Activated naive CD8-positive, alpha-beta T cell treated with anti-CD3 and anti-CD28 coated beads, Interleukin-2, amount 50 U/mL, for 24 hours (primary cell): ENCODE measurements at regions not wholly inside any gene's neighbourhood (a gene's known extent, or its start where the extent isn't known, plus 50 kb on each side); places are given as distances from the start of the nearest gene placed in this dataset.

Experiments used
- ATAC-seq: fragments of 150-1000 bp; cut with Tn5 transposase; one replicate; pipeline ENCODE4 v1.10.0; 2021
- DNase-seq: peaks from one replicate; pipeline ENCODE4 v3.0.0; 2021
- H3K27ac Mint-ChIP-seq: one replicate; pipeline ENCODE4 v1.8.0; 2021; ENCODE audit warnings: mild to moderate bottlenecking, mixed read lengths
- H3K27me3 Mint-ChIP-seq: one replicate; pipeline ENCODE4 v1.8.0; 2021; ENCODE audit warnings: mixed read lengths
- H3K36me3 Mint-ChIP-seq: one replicate; pipeline ENCODE4 v1.8.0; 2021; ENCODE audit warnings: low read depth, mixed read lengths
- H3K4me1 Mint-ChIP-seq: one replicate; pipeline ENCODE4 v1.8.0; 2021; ENCODE audit warnings: mixed read lengths
- H3K4me3 Mint-ChIP-seq: one replicate; pipeline ENCODE4 v1.8.0; 2021; ENCODE audit warnings: mild to moderate bottlenecking, moderate library complexity, mixed read lengths
- H3K9me3 Mint-ChIP-seq: one replicate; pipeline ENCODE4 v1.8.0; 2021; ENCODE audit warnings: mixed read lengths

DNA sequence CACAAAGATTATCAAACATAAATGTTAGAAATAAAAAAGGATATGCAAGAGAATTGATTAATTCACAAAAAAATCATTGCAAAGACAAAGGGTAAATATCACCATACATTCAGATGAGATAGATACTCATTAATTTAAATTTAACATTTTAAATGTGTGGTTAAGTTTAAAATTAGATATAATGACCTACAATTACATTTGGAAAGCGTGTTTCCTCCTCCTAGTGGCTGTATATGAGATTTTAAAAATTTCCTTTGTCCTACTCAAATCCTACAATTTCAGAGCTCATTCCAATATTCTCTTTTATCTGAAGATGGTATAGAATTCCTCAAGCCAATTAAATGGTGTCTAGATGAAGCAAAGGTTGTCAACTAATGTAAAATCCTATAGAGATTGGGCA is 169.2 kb upstream of the CDH8 start:
- H3K36me3 Mint-ChIP-seq = no peaks in the 10 kb centered on the region

DNA sequence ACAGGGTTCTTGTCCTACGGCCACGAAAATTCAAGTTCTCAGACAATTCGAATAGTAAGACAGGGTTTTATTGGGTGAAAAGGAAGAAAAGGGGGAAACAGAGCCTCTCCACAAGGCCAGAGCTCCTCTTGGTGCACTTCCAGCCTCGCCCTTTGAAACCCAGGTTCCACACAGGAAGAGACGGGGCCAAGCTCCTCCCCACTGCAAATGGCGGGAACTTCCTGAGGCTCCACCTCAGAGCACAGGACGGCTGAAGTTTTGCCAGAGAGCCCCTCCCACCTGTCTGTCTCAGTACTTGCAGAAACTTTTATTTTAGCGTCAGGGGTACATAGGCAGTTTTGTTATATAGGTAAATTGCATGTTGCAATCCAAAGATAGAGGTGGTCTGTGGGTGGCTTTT is 165.7 kb upstream of the CDH8 start:
- no peaks in the 10 kb centered on the region for H3K4me1 Mint-ChIP-seq

More for the DNA sequence above, 169.2 kb upstream of the CDH8 start:
- H3K9me3 Mint-ChIP-seq = peaks cover 9% of the 10 kb centered on the region
- no peak overlapping the region for H3K27ac Mint-ChIP-seq
- ATAC-seq = no peak
- H3K4me3 Mint-ChIP-seq = no peak overlapping the region
- H3K27me3 Mint-ChIP-seq = no peaks in the 10 kb centered on the region
- H3K4me1 Mint-ChIP-seq = no peaks in the 10 kb centered on the region
- no peak for DNase-seq

DNA sequence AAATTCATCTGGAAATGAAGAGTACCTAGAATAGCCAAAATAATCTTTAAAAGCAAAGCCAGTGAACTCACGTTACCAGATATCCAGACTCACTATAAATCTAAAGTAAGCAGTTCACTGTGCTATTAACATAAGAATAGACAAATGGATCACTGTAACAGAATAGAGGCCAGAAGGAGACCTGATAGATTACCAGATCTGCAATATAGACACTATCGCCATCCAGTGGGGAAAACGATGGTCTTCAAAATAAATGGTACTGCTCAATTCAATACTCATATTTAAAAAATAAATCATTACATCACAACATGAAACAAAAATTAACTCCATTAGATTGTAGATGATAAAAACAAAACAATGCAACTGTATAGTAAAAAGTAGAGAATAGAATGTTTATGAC is 158.6 kb upstream of the CDH8 start:
- Mint-ChIP-seq H3K9me3 (peaks cover 9% of the 10 kb centered on the region), H3K27ac (no peak overlapping the region), H3K36me3 (no peaks in the 10 kb centered on the region), H3K4me3 (no peak overlapping the region), H3K27me3 (no peaks in the 10 kb centered on the region), H3K4me1 (no peaks in the 10 kb centered on the region)
- DNase-seq = no peak
- ATAC-seq = no peak

More for the DNA sequence above, 165.7 kb upstream of the CDH8 start:
- ATAC-seq = no peak
- no peaks in the 10 kb centered on the region for H3K36me3 Mint-ChIP-seq
- H3K9me3 Mint-ChIP-seq = peaks cover 4% of the 10 kb centered on the region
- no peak overlapping the region for H3K4me3 Mint-ChIP-seq
- H3K27me3 Mint-ChIP-seq = no peaks in the 10 kb centered on the region
- DNase-seq = no peak
- H3K27ac Mint-ChIP-seq = no peak overlapping the region

DNA sequence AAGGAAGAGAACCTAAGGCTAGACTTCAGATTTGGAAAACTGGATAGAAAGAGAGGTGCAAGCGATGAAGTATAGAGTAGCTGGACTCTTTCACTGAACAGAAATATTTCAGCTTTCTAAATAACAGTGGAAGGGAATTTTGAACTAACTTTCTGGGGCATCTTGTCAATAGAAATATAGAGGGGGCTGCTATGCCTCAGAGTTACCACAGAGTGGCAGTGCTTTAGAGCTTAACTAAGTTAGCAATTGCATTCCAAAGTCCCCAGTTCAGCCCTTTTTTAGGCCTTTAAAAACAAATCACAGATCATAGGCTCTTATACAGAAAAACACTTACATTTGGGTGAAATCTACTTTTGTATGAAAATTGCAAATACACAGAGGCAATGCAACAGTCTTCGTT is 154.2 kb upstream of the CDH8 start:
- no peaks in the 10 kb centered on the region for H3K36me3 Mint-ChIP-seq

DNA sequence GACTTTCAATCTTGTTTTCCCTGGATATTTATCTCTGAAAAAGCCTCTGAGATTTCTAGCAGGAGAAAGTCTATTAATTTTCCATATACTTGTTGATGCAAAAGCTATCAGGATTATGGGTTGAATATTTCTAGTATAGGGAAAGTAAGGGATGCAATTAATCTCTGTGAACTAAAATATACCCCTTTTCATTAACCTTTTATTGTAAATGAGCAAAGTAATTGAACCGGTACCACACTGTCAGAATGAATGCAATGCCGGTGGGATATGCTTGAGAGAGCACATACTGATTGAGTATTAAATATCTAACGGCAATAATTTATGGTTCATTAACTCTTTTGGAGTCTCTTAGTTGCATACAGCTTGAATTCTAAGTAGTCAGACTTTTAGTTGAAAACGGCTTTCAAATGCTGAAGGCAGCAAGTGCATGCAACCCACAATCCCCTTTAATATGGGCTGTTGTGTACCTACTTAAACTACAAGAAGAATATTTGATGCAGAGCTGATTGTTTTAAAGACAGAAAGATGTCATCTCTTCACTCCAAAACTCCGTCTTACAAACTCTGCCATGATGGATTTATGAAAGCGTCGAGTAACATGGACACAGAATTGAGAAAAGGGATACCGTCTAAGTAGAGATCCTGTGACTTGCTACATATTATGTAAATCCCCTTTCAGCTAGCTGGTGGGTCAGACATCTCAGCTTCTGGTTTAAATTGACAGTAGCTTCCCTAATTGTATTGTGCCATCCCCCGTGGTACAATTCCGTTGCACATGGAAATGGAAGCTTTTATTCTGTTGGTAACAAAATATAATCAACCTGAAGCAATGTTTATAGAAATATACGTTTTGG is 141.3 kb upstream of the CDH8 start:
- H3K9me3 Mint-ChIP-seq = peaks cover 16% of the 10 kb centered on the region
- no peak for DNase-seq
- no peaks in the 10 kb centered on the region for H3K27me3 Mint-ChIP-seq

More for the DNA sequence above, 154.2 kb upstream of the CDH8 start:
- Mint-ChIP-seq H3K9me3 (peaks cover 17% of the 10 kb centered on the region), H3K27me3 (no peaks in the 10 kb centered on the region), H3K4me1 (no peaks in the 10 kb centered on the region), H3K4me3 (no peak overlapping the region), H3K27ac (no peak overlapping the region)
- DNase-seq = no peak
- ATAC-seq = no peak

DNA sequence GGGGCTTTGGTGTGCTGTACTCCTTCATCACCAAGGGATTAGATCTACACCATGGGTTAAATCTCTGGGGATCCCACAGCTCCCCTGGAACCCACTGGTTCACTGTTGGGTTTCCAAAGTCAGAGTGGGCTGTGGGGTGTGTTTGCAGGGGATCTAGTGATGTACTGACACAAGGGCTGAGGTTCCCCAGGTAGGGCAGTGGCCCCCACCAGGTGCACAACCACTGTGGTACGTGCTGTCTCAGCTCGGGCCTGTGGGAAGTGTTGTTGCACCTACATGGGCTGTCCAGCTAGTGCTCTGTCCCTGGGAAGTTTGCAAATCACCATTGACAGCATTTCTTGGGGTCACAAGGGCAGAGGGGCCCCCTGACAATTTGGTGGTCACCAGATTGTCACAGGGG is 134.4 kb upstream of the CDH8 start:
- Mint-ChIP-seq H3K27me3 (no peaks in the 10 kb centered on the region), H3K4me3 (no peak overlapping the region), H3K9me3 (peaks cover 40% of the 10 kb centered on the region), H3K4me1 (no peaks in the 10 kb centered on the region), H3K36me3 (no peaks in the 10 kb centered on the region), H3K27ac (no peak overlapping the region)
- DNase-seq = no peak
- ATAC-seq = no peak

More for the DNA sequence above, 141.3 kb upstream of the CDH8 start:
- H3K4me3 Mint-ChIP-seq = no peak overlapping the region
- H3K4me1 Mint-ChIP-seq = no peaks in the 10 kb centered on the region
- no peaks in the 10 kb centered on the region for H3K36me3 Mint-ChIP-seq
- no peak overlapping the region for H3K27ac Mint-ChIP-seq
- ATAC-seq = no peak

DNA sequence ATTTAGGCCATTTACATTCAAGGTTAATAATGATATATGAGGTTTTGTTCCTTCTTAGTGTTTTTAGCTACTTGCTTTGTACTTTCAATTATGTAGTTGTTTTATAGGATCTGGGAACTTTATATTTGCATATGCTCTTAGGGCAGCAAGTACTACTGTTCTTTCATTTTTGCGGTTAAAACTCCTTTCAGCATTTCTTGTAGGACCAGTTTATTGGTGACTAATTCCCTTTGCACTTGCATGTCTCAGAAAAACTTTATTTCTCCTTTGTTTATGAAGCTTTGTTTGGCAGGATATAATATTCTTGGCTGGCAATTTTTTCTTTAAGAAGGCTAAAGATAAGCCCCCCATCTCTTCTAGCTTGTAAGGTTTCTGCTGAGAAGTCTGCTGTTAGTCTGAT is 131.3 kb upstream of the CDH8 start:
- DNase-seq (no peak), ATAC-seq (no peak)
- H3K27ac Mint-ChIP-seq = no peak overlapping the region
- no peaks in the 10 kb centered on the region for H3K4me1 Mint-ChIP-seq
- H3K36me3 Mint-ChIP-seq = no peaks in the 10 kb centered on the region
- H3K9me3 Mint-ChIP-seq = peaks cover 35% of the 10 kb centered on the region
- no peak overlapping the region for H3K4me3 Mint-ChIP-seq
- H3K27me3 Mint-ChIP-seq = no peaks in the 10 kb centered on the region

DNA sequence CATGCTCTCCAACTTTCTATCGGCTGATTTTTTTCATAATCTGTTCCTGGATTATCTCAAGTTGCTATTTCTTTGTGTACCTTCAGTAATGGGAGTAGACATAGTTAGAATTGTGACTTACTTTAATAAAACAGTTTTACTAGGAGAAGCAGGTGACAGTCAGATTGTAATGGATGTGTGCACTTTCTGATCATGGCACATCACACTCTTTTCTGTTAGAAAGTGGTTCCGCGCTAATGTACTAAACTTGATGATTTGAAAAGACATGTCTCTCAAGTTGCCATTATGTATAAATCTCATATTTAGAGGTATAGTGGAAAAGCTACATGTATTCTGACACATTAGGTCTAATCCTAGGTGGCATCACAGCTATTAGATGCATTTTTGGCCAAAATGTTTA is 121.3 kb upstream of the CDH8 start:
- Mint-ChIP-seq H3K4me1 (no peaks in the 10 kb centered on the region), H3K4me3 (no peak overlapping the region), H3K27me3 (no peaks in the 10 kb centered on the region), H3K36me3 (no peaks in the 10 kb centered on the region), H3K9me3 (peaks cover 17% of the 10 kb centered on the region), H3K27ac (no peak overlapping the region)
- DNase-seq (no peak), ATAC-seq (no peak)

DNA sequence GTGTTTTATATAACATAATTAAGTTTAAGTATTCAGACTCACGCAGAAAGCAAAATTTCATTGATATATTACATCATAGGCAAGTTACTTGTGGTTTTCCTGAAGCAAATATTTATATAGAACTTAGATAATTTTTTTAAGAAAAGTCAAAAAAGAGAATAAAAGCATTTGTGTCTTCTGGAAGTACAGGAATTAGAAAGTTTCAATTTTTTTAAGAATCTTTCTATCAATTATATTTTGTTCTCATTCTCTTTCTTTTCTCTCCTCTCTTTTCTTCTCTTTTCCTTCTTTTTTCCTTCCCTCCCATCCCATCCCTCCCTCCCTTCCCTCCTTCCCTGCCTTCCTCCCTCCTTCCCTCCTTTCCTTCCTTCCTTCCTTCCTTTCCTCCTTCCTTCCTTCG is 120.7 kb upstream of the CDH8 start:
- Mint-ChIP-seq H3K27ac (no peak overlapping the region), H3K4me1 (no peaks in the 10 kb centered on the region), H3K36me3 (no peaks in the 10 kb centered on the region), H3K27me3 (no peaks in the 10 kb centered on the region), H3K9me3 (peaks cover 17% of the 10 kb centered on the region), H3K4me3 (no peak overlapping the region)
- DNase-seq (no peak), ATAC-seq (no peak)

DNA sequence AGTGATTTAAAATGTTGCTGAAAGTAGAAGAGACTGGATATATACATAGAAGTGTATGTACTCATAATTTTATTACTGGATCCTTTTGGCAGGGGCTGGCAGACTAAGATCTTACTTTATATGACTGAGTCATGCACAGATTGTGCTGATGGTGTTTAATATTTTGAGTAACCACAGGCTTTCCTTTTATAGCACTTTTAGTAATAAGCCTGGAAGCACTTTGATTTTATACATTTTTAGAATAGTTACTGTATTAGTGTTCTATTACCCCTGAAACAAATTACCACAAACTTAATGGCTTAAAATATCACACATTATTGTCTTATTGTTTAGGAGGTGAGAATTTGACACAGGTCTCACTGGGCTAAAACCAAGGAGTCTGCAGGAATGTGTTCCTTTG is 113.4 kb upstream of the CDH8 start:
- Mint-ChIP-seq H3K27me3 (no peaks in the 10 kb centered on the region), H3K4me3 (no peak overlapping the region), H3K4me1 (no peaks in the 10 kb centered on the region), H3K36me3 (no peaks in the 10 kb centered on the region), H3K27ac (no peak overlapping the region), H3K9me3 (peaks cover 21% of the 10 kb centered on the region)
- ATAC-seq (no peak), DNase-seq (no peak)

DNA sequence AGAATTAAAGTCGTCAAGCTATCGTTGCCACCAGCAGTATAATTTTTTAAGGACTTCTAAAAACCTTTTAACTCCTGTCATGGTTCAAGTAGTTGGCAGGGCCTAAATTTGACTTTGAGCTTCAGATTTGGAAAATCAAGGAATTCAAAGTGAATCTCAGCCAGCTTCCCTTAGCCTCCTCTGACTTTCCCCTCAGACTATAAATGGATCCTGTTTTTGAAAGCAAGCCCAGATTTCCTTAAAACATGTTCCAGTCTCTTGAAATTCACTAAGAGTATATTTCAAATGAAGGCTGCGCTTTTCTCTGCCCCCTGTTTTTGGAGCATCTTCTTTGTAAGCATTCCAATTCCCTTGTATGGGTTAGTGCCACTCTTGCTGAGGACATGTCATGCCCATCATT is 101.8 kb upstream of the CDH8 start:
- DNase-seq (no peak), ATAC-seq (no peak)
- peaks cover 18% of the 10 kb centered on the region for H3K9me3 Mint-ChIP-seq
- no peak overlapping the region for H3K4me3 Mint-ChIP-seq
- no peaks in the 10 kb centered on the region for H3K36me3 Mint-ChIP-seq
- no peaks in the 10 kb centered on the region for H3K4me1 Mint-ChIP-seq
- H3K27me3 Mint-ChIP-seq = no peaks in the 10 kb centered on the region
- no peak overlapping the region for H3K27ac Mint-ChIP-seq

DNA sequence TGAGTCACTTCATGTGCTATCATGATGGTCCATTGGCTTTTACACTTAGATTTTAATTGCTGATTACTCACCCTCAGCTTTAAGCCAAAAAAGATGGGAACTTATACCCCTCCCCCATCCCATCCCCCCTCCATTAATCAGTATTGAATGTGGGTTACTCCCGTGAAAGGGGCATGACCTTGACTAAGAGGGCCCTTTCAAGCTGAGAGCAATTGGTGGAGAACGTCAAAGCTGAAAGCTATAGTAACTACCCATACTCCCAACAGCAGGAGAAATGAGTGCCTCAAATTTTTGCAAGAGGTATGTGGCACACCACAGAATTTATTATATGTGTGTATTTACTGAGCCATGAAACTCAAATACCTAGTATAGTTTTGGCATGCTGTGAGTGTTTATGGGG is 99.7 kb upstream of the CDH8 start:
- peaks cover 21% of the 10 kb centered on the region for H3K9me3 Mint-ChIP-seq
- H3K36me3 Mint-ChIP-seq = no peaks in the 10 kb centered on the region
- DNase-seq = no peak
- no peaks in the 10 kb centered on the region for H3K4me1 Mint-ChIP-seq
- no peaks in the 10 kb centered on the region for H3K27me3 Mint-ChIP-seq
- H3K27ac Mint-ChIP-seq = no peak overlapping the region
- H3K4me3 Mint-ChIP-seq = no peak overlapping the region
- no peak for ATAC-seq

DNA sequence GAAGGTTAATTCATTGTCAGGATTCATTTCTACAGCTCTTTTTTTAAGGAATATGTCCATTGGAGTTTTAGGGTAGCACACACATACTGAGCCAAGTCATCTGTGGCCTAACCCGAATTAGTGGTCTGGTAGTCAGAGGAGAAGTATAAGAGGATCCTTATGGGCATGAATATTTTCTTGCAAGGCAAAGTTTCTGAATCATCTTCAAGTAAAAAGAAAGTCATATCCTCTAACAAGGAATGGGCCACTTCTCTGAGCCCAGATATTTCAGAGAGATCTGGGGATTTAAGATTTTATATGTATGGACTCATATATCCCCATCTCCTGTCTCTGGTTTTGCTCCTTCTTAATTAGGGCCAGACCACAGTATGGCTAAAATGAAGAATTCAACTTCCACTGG is 99.2 kb upstream of the CDH8 start:
- Mint-ChIP-seq H3K9me3 (peaks cover 21% of the 10 kb centered on the region), H3K36me3 (no peaks in the 10 kb centered on the region), H3K27ac (no peak overlapping the region), H3K4me3 (no peak overlapping the region), H3K27me3 (no peaks in the 10 kb centered on the region), H3K4me1 (no peaks in the 10 kb centered on the region)
- DNase-seq (no peak), ATAC-seq (no peak)

DNA sequence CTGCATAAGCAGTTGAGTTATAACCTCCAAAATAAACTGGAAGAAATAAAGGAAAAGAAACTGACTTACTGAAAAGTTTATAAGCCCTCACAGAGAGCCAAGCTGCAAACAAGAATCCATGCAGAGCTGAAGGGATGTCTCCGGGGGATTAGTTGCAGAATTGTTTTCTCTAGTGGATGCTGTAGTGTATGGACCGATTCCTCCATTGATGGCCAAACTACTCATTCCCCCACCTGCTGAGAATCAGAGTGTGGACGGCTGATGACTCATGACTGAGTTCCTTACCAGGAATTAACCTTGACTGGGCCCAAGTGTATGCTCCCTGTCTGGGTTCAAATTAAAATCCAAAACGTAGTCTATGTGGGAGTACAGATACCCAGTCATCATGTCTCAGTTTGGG is 93.9 kb upstream of the CDH8 start:
- no peaks in the 10 kb centered on the region for H3K27me3 Mint-ChIP-seq
- peaks cover 3% of the 10 kb centered on the region for H3K9me3 Mint-ChIP-seq
- H3K27ac Mint-ChIP-seq = no peak overlapping the region
- no peak overlapping the region for H3K4me3 Mint-ChIP-seq
- DNase-seq = no peak
- ATAC-seq = no peak
- no peaks in the 10 kb centered on the region for H3K36me3 Mint-ChIP-seq
- no peaks in the 10 kb centered on the region for H3K4me1 Mint-ChIP-seq

DNA sequence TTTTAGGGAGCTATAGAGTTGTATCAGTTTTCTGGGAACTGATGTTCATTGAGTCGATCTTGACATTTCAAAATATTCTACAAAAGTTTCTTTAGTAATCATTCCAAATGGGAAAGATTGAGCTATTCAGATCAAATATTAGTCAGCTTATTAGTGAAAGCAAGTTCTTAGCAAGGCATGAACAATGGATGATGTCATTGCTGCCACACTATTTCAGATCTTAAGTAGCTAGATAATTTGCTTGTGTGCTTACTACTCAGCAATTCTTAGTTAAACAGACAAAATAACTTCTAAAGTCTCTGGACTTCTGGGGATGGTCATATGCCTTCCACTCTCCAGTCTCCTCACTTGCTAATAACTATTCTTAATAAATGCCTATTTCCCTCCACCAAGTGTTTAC is 69.0 kb upstream of the CDH8 start:
- no peaks in the 10 kb centered on the region for H3K36me3 Mint-ChIP-seq
- no peak overlapping the region for H3K4me3 Mint-ChIP-seq
- H3K27me3 Mint-ChIP-seq = no peaks in the 10 kb centered on the region
- no peaks in the 10 kb centered on the region for H3K4me1 Mint-ChIP-seq
- ATAC-seq = no peak
- peaks cover 10% of the 10 kb centered on the region for H3K9me3 Mint-ChIP-seq
- H3K27ac Mint-ChIP-seq = no peak overlapping the region
- no peak for DNase-seq

DNA sequence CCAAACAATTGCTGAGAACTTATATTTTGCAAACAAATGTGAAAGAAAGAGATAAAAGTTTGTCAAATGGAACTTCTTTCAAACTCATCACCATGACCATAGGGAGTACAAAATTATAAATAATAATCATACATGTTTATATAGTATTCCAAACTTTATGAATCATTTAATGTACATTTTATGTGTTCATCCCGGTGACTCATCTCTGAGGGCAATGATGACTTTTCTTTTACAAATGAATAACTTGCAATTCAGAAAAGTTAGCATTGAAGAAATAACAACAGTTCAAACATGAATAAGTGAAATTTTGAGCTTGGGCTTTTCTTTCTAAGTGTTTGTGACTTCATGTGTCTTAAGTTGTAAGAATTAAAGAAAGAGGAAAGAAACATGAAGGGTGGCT is 66.3 kb upstream of the CDH8 start:
- Mint-ChIP-seq H3K36me3 (no peaks in the 10 kb centered on the region), H3K4me1 (no peaks in the 10 kb centered on the region), H3K9me3 (peaks cover 14% of the 10 kb centered on the region), H3K4me3 (no peak overlapping the region), H3K27ac (no peak overlapping the region), H3K27me3 (no peaks in the 10 kb centered on the region)
- ATAC-seq = no peak
- DNase-seq = no peak
